ENCODE measurements at regions not wholly inside any gene's neighbourhood (a gene's known extent, or its start where the extent isn't known, plus 50 kb on each side); places are given as distances from the start of the nearest gene placed in this dataset.

DNA sequence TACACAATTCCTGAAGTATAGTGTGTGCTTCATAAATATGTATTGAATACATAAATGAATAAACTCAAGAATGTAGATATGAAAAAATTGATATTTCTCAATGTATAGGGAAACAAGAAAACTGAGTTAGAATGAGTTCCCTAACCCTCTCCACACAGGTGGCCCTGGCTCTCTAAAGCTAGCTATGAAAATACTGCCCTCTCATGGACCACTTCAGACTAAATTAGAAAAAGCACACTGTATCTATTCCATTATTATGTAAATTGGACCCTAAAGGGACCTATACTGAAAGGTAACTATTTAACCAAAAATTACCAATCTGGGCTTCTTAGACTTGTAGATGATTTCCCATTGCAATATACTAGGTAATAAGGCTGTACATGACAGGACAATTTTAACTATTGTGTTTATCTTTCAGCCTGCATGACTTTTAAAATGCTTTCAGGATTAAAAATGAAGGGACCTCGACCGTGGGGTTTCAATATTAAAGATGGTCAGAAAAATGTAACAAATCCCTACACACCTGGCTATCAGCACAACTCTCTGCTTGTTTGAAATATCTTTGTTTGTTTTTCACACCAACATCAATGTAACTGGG is 672.5 kb upstream of the KIF2B start:
- no peak for DNase-seq (ENCODE audit: low read depth, low spot score)
- intact Hi-C loops (cut with micrococcal nuclease): loop anchor here (1.0 kb wide), 1 partner anchor 117 kb away; no protein-coding TSS in a partner anchor
- no peak for FAIRE-seq
- Histone ChIP-seq H3K9me1 (replicated peaks; ENCODE audit: control insufficient read depth, extremely low read depth, insufficient read depth, low read length) (no peaks in the 10 kb centered on the region), H3K36me3 (ENCODE audit: control insufficient read depth in 2 of 2, extremely low read depth in 1 of 2, insufficient read depth in 2 of 2, low read length in 2 of 2) (no peaks in the 10 kb centered on the region), H3K9me3 (replicated peaks; ENCODE audit: control insufficient read depth, insufficient read depth, low read length) (no peaks in the 10 kb centered on the region), H3K27me3 (ENCODE audit: control insufficient read depth in 2 of 2, insufficient read depth in 2 of 2, low read length in 2 of 2) (no peaks in the 10 kb centered on the region), H4K20me1 (replicated peaks; ENCODE audit: control insufficient read depth, extremely low read depth, insufficient read depth, low read length) (no peaks in the 10 kb centered on the region), H3K4me2 (ENCODE audit: insufficient read depth, low read length) (no peak overlapping the region), H3K9ac (replicated peaks; ENCODE audit: extremely low read depth, insufficient read depth, low read length) (no peak overlapping the region), H3K27ac (ENCODE audit: insufficient read depth, low read depth, low read length) (no peak overlapping the region), H3K4me1 (ENCODE audit: control insufficient read depth, extremely low read depth, insufficient read depth, low read length) (no peaks in the 10 kb centered on the region), H3K4me3 (replicated peaks in 1 of 3; ENCODE audit: insufficient read depth in 1 of 3, low read depth in 1 of 3, low read length in 3 of 3) (no peak overlapping the region), H3K79me2 (ENCODE audit: control insufficient read depth, insufficient read depth, low read length) (no peaks in the 10 kb centered on the region), H2AFZ (ENCODE audit: low read depth, low read length) (no peak overlapping the region)
- POLR2A ChIA-PET: interaction anchor here (0.5 kb wide), 1 partner anchor 314 kb away, joined by 3 read pairs; no protein-coding TSS in a partner anchor
- CTCF ChIA-PET: interaction anchor here (1.0 kb wide), 2 partner anchors 30 to 553 kb away, joined by 3 to 4 read pairs; no protein-coding TSS in a partner anchor
- TF ChIP-seq EZH2 (IDR thresholded peaks at IDR 0.05; ENCODE audit: borderline replicate concordance, low read depth, low read length, severe bottlenecking): no peak
- TF ChIP-seq, protein P1, sequence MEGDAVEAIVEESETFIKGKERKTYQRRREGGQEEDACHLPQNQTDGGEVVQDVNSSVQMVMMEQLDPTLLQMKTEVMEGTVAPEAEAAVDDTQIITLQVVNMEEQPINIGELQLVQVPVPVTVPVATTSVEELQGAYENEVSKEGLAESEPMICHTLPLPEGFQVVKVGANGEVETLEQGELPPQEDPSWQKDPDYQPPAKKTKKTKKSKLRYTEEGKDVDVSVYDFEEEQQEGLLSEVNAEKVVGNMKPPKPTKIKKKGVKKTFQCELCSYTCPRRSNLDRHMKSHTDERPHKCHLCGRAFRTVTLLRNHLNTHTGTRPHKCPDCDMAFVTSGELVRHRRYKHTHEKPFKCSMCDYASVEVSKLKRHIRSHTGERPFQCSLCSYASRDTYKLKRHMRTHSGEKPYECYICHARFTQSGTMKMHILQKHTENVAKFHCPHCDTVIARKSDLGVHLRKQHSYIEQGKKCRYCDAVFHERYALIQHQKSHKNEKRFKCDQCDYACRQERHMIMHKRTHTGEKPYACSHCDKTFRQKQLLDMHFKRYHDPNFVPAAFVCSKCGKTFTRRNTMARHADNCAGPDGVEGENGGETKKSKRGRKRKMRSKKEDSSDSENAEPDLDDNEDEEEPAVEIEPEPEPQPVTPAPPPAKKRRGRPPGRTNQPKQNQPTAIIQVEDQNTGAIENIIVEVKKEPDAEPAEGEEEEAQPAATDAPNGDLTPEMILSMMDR (IDR thresholded peaks at IDR 0.05; ENCODE audit: extremely low read depth in 1 of 2, insufficient read depth in 1 of 2, low read depth in 1 of 2, low read length in 2 of 2): peak in 1 of 2 donors; percentile 35
- dilution Hi-C loops (cut with MboI; ENCODE audit: extremely low pct_ligation_motif_present, low sequenced_read_pairs): no loop called here
- no TSS peak for BruUV-seq (replicated peaks)

DNA sequence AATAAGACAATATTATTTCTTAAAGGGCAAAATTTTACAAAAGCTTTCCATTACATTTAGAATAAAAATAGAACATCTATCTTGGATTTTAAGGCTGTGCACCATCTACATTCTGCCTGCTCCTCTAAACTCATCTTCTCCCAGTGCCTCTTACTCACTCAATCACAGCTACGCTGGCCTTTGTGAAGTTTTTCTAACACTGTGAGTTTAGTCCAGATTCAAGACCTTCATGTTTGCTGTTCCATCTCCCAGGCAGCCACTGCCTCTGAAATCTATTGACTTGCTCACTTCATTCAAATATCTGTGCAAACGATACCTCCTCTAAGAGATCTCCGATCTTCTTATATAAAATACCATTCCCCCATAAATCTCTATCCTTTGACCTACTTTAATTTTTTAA is 673.4 kb upstream of the KIF2B start:
- TF ChIP-seq JUN (IDR thresholded peaks at IDR 0.05; ENCODE audit: borderline replicate concordance, insufficient read depth, insufficient read length, low read depth) (no peak), GATA2 (IDR thresholded peaks at IDR 0.05; ENCODE audit: insufficient read depth, insufficient read length, low read depth, low read length) (no peak), MYC (IDR thresholded peaks at IDR 0.05; ENCODE audit: low read depth, low read length) (no peak), FOS (IDR thresholded peaks at IDR 0.05; ENCODE audit: borderline replicate concordance, insufficient read depth, low read length) (no peak), EZH2 (IDR thresholded peaks at IDR 0.05; ENCODE audit: borderline replicate concordance, low read depth, low read length, severe bottlenecking) (no peak), POLR2AphosphoS5 (IDR thresholded peaks at IDR 0.05; ENCODE audit: insufficient read depth, low read depth, low read length) (no peak), POLR2A (IDR thresholded peaks at IDR 0.05; ENCODE audit: low read depth, low read length) (no peak)
- TF ChIP-seq, protein P2, sequence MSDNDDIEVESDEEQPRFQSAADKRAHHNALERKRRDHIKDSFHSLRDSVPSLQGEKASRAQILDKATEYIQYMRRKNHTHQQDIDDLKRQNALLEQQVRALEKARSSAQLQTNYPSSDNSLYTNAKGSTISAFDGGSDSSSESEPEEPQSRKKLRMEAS (IDR thresholded peaks at IDR 0.05; ENCODE audit: insufficient read depth, insufficient read length): no peak
- TF ChIP-seq, protein P1 (IDR thresholded peaks at IDR 0.05; ENCODE audit: extremely low read depth in 1 of 2, insufficient read depth in 1 of 2, low read depth in 1 of 2, low read length in 2 of 2): no peak
- no TSS peak for BruUV-seq (replicated peaks)
- Histone ChIP-seq H3K9me1 (replicated peaks; ENCODE audit: control insufficient read depth, extremely low read depth, insufficient read depth, low read length) (no peaks in the 10 kb centered on the region), H3K4me3 (replicated peaks in 1 of 3; ENCODE audit: insufficient read depth in 1 of 3, low read depth in 1 of 3, low read length in 3 of 3) (no peak overlapping the region), H2AFZ (ENCODE audit: low read depth, low read length) (no peak overlapping the region), H3K27ac (ENCODE audit: insufficient read depth, low read depth, low read length) (no peak overlapping the region), H4K20me1 (replicated peaks; ENCODE audit: control insufficient read depth, extremely low read depth, insufficient read depth, low read length) (no peaks in the 10 kb centered on the region), H3K4me2 (ENCODE audit: insufficient read depth, low read length) (no peak overlapping the region), H3K27me3 (ENCODE audit: control insufficient read depth in 2 of 2, insufficient read depth in 2 of 2, low read length in 2 of 2) (no peaks in the 10 kb centered on the region), H3K4me1 (ENCODE audit: control insufficient read depth, extremely low read depth, insufficient read depth, low read length) (no peaks in the 10 kb centered on the region), H3K79me2 (ENCODE audit: control insufficient read depth, insufficient read depth, low read length) (no peaks in the 10 kb centered on the region), H3K36me3 (ENCODE audit: control insufficient read depth in 2 of 2, extremely low read depth in 1 of 2, insufficient read depth in 2 of 2, low read length in 2 of 2) (no peaks in the 10 kb centered on the region), H3K9ac (replicated peaks; ENCODE audit: extremely low read depth, insufficient read depth, low read length) (no peak overlapping the region), H3K9me3 (replicated peaks; ENCODE audit: control insufficient read depth, insufficient read depth, low read length) (no peaks in the 10 kb centered on the region)
- DNase-seq (ENCODE audit: low read depth, low spot score) (no peak), FAIRE-seq (no peak)
- intact Hi-C loops (cut with micrococcal nuclease): no loop called here
- dilution Hi-C loops (cut with MboI; ENCODE audit: extremely low pct_ligation_motif_present, low sequenced_read_pairs): no loop called here
- ChIA-PET POLR2A (no interaction called here), CTCF (interaction anchor here (1.1 to 1.2 kb wide), 2 partner anchors 8 to 116 kb away, joined by 3 read pairs; no protein-coding TSS in a partner anchor)
